ENCODE measurements at regions not wholly inside any gene's neighbourhood (a gene's known extent, or its start where the extent isn't known, plus 50 kb on each side); places are given as distances from the start of the nearest gene placed in this dataset.

DNA sequence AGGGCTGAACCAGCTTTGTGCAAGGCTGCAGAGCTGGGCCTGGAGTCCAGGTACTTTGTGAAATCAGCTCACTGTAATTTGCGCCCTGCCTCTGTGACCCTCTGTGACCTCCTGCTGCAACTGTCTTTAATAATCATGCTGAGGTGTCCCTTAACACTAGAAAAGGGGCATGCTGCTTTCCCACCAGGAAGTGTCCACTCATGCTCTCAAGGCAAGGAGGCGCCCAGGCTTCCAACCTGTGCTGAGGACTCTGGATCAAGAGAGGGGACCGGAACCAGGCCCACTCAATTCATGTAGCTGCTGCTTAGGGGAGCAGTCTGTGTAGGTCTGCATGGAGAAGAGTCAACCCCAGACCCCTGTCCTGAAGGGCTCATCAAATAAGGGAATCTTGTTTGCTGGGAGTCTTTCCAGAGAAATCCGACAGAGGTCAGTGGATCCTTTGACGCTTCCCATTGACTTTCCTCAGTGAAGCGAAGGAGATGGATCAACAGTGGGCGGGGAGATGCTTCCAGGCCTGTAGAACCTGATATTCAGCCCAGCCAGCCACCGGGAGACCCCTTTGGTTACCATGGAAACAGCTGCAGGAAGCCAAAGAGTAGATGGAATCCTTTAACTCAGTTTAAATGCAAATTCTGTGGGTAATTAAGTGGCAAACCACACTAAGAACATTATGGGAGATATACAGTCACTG, 945.9 kb downstream of the GRID1 start:
- Histone ChIP-seq H3K27me3 (no peaks in the 10 kb centered on the region), H3K4me2 (peak overlapping the region in 4 of 11 experiments; percentile 12 to 24 (median 17); a peak in 6 of 22 replicates), H3K27ac (no peak overlapping the region)

DNA sequence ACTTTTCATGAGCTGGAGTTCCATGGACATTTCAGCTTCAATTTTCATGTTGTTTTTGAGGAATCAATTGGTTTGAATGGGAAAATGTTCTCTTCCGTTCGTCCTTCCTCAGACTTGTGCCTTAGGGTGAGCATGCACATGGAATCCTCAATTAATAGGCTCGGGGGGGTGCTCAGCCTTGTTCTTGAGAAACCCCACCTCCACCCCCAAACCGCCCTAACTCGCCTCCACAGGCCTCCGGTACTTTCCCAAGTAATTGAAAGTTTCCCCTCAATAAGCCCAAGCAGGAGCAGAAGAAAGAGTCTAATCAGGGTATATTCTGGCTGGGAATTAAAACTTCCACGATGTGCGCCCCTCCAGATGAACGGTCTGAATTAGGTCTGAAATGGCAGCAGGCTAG, 945.2 kb downstream of the GRID1 start:
- H3K27ac ChIP-seq: no peak overlapping the region
- H3K4me1 ChIP-seq: peaks cover 0 to 8% (median 4%) of the 10 kb centered on the region in 10 experiments; a peak in 6 of 20 replicates
- H3K4me2 ChIP-seq: no peak overlapping the region; a peak in 2 of 22 replicates
- no peak overlapping the region for H3K9ac ChIP-seq
- H3K36me3 ChIP-seq: no peaks in the 10 kb centered on the region
- H3K27me3 ChIP-seq: no peaks in the 10 kb centered on the region
- no peak for TF ChIP-seq Cebpa-rat (IDR thresholded peaks at IDR 0.05)
- no peaks in the 10 kb centered on the region for H3K9me3 ChIP-seq (replicated peaks in 1 of 11)
- no peaks in the 10 kb centered on the region for H4K20me1 ChIP-seq
- H3K4me3 ChIP-seq: no peak overlapping the region

More for the DNA sequence above, 945.9 kb downstream of the GRID1 start:
- Histone ChIP-seq H3K4me1 (peaks cover 0 to 8% (median 4%) of the 10 kb centered on the region in 10 experiments; a peak in 6 of 20 replicates), H3K4me3 (no peak overlapping the region), H4K20me1 (no peaks in the 10 kb centered on the region), H3K36me3 (no peaks in the 10 kb centered on the region), H3K9me3 (replicated peaks in 1 of 11) (no peaks in the 10 kb centered on the region), H3K9ac (no peak overlapping the region)
- TF ChIP-seq Cebpa-rat (IDR thresholded peaks at IDR 0.05): no peak

DNA sequence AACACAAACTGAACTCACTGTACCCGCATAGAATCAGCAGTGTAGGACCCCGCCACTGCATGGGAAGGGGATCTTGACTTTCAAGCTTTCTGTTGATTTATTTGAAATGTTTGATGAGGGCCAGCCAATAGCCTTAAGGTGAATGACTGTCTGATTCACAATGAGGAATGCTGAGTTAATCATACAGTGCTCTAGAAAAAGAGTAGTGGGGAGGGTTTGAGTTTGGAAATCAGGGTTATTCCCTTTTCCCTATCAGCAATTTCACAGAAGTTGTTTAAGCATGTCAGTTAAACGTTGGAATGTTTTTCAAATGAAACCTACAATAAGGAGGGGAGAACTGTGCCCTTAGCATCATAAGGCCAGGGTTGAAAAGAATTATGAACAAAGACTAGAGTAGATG, 937.5 kb downstream of the GRID1 start:
- no peak overlapping the region for H3K4me3 ChIP-seq
- no peak overlapping the region for H3K27ac ChIP-seq
- no peaks in the 10 kb centered on the region for H3K27me3 ChIP-seq

DNA sequence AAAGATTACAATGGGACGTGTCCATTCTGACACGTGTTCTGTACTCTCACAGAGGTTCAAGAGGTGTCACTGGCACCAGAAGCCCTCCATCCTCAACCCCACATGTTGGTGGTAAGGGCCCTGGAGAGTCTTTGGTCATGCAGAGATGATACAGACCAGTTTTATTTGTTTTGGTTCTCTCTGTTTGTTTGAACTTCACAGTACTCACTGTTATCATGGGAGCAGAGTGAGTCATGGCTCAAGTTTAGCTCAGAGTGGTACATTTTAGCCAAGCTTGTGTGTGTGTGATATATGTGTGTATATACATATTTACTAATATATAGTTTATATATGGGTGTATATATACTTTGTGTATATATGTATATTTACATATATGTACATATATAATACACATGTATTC, 935.6 kb downstream of the GRID1 start:
- no peaks in the 10 kb centered on the region for H3K9me3 ChIP-seq (replicated peaks in 1 of 11)
- H3K9ac ChIP-seq: no peak overlapping the region
- no peaks in the 10 kb centered on the region for H4K20me1 ChIP-seq
- no peak overlapping the region for H3K27ac ChIP-seq
- H3K4me2 ChIP-seq: no peak overlapping the region
- no peaks in the 10 kb centered on the region for H3K36me3 ChIP-seq
- no peak overlapping the region for H3K4me3 ChIP-seq
- no peak for TF ChIP-seq Cebpa-rat (IDR thresholded peaks at IDR 0.05)
- H3K4me1 ChIP-seq: no peaks in the 10 kb centered on the region
- no peaks in the 10 kb centered on the region for H3K27me3 ChIP-seq

More for the DNA sequence above, 937.5 kb downstream of the GRID1 start:
- Histone ChIP-seq H4K20me1 (no peaks in the 10 kb centered on the region), H3K9ac (no peak overlapping the region), H3K36me3 (no peaks in the 10 kb centered on the region), H3K9me3 (replicated peaks in 1 of 11) (no peaks in the 10 kb centered on the region), H3K4me2 (no peak overlapping the region), H3K4me1 (no peaks in the 10 kb centered on the region)
- no peak for TF ChIP-seq Cebpa-rat (IDR thresholded peaks at IDR 0.05)

DNA sequence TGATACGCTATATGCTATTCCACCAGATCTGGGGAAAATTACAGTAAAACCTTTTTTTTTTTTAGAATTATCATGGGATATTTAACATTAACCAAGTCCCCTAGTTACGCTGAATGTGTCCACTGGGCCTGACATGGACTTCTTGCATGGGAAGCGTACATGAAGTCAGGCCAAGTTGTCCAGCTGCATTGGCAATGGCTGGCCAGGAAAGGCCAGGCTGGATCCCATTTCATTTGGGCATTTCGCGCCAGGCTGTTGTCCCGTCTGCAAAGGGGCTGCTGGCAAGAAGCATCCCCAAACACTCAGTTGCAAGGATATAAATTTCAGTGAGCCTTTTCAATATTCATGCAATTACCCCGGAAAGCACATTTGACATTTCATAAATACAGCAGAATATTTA, 933.3 kb downstream of the GRID1 start:
- H3K9me3 ChIP-seq (replicated peaks in 1 of 11): no peaks in the 10 kb centered on the region
- no peak overlapping the region for H3K27ac ChIP-seq
- no peaks in the 10 kb centered on the region for H3K4me1 ChIP-seq
- H3K36me3 ChIP-seq: no peaks in the 10 kb centered on the region
- no peaks in the 10 kb centered on the region for H3K27me3 ChIP-seq
- H3K4me2 ChIP-seq: no peak overlapping the region
- no peaks in the 10 kb centered on the region for H4K20me1 ChIP-seq
- TF ChIP-seq Cebpa-rat (IDR thresholded peaks at IDR 0.05): no peak
- H3K4me3 ChIP-seq: no peak overlapping the region
- H3K9ac ChIP-seq: no peak overlapping the region

DNA sequence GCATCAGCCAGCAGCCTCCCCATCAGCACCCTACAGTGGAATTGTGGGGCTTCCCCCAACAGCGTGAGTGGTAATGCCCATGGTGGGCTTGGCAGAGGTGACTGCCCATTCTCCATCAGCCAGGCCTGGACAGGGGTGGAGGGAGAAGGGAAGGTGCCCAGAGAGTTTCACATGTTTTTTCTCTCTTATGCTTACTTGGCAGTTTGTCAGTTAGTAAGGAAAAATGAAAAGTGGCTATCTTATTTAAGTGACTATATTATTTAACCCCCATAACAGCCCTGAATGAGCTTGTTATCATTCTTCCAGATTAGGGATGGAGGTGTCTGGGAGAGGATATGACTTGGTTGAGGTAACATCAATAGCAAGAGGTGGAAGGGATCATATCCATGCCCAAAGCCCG, 921.7 kb downstream of the GRID1 start:
- Histone ChIP-seq H3K9me3 (replicated peaks in 1 of 11) (no peaks in the 10 kb centered on the region), H4K20me1 (no peaks in the 10 kb centered on the region), H3K4me1 (peaks cover 0 to 30% (median 10%) of the 10 kb centered on the region in 10 experiments; a peak in 11 of 20 replicates), H3K27ac (0 out of 22 replicates have a peak overlapping the region, but pooled peaks of 1 of the 11 experiments have one; percentile 58), H3K9ac (no peak overlapping the region), H3K4me2 (no peak overlapping the region), H3K4me3 (no peak overlapping the region), H3K36me3 (no peaks in the 10 kb centered on the region), H3K27me3 (no peaks in the 10 kb centered on the region)
- no peak for TF ChIP-seq Cebpa-rat (IDR thresholded peaks at IDR 0.05)

DNA sequence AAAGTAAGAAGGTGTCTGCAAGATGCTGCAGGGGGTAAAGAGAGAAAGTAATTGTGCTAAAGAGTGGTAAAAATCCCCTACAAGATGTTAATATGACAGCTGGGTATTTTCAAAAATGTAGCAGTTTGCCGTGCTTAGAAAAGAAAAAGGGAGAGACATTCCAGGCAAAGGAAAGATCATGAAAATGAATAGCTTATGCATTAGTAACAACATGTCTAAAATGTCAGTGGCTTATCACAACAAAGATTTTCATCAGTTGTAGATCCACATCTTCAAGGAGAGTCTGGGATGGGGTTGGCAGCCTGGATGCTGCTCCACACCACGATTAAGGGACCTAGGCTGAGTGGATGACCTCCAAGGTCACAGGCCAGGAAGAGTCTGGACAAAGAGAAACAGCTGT, 920.9 kb downstream of the GRID1 start:
- Histone ChIP-seq H3K36me3 (no peaks in the 10 kb centered on the region), H3K9me3 (replicated peaks in 1 of 11) (no peaks in the 10 kb centered on the region), H3K9ac (no peak overlapping the region), H3K27ac (peak overlapping the region in 3 of 11 experiments; percentile 5 to 58 (median 35); a peak in 4 of 22 replicates), H3K4me1 (peaks cover 0 to 30% (median 10%) of the 10 kb centered on the region in 10 experiments; a peak in 11 of 20 replicates), H3K4me3 (no peak overlapping the region), H3K4me2 (peak overlapping the region in 1 of 11 experiments; percentile 59; a peak in 2 of 22 replicates), H4K20me1 (no peaks in the 10 kb centered on the region), H3K27me3 (no peaks in the 10 kb centered on the region)
- TF ChIP-seq Cebpa-rat (IDR thresholded peaks at IDR 0.05): no peak

DNA sequence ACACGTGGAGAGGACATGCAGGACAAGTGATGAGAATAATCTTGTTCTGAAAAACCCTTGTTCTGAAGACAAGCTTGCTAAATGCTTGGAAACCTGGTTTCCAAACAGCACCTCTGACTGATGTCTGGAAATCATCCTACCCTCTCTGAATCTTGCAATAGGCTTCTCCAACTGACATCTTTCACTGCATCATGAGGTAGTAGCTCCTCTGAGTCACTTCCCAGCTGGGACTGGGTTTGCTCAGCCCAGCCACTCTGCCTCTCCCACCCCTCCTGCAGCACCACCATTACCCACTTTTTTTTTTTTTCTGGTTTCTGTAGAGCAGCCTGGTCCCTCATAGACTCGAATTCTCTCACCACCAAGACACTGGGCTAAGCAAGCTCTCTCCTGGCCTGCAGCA, 919.8 kb downstream of the GRID1 start:
- peak overlapping the region in 6 of 11 experiments; percentile 26 to 59 (median 52); a peak in 11 of 22 replicates for H3K4me2 ChIP-seq
- H4K20me1 ChIP-seq: no peaks in the 10 kb centered on the region
- H3K27ac ChIP-seq: peak overlapping the region in 5 of 11 experiments; percentile 38 to 69 (median 47); a peak in 9 of 22 replicates
- H3K36me3 ChIP-seq: no peaks in the 10 kb centered on the region
- no peak overlapping the region for H3K4me3 ChIP-seq
- H3K27me3 ChIP-seq: no peaks in the 10 kb centered on the region
- TF ChIP-seq Cebpa-rat (IDR thresholded peaks at IDR 0.05): no peak
- no peaks in the 10 kb centered on the region for H3K9me3 ChIP-seq (replicated peaks in 1 of 11)
- peak overlapping the region in 1 of 11 experiments; percentile 33; a peak in 1 of 22 replicates for H3K9ac ChIP-seq
- peaks cover 0 to 30% (median 10%) of the 10 kb centered on the region in 10 experiments; a peak in 11 of 20 replicates for H3K4me1 ChIP-seq

DNA sequence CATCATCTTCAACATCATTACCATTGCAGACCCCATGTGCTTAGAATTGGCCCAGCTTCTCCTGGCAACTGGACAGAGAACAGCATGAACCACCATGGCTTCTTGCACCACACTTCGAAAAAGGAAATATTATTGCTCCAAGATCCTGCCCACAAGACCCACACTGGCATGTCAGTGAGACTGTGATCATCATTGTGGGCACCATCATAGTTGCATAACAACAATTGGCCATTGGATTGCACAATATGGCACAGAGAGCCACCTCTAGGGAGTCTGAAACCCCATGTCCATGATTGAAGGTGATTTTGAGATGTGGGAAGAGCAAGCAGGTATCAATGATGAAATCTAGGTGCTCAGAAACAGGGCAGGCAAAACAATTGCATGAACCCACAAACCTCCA, 918.9 kb downstream of the GRID1 start:
- Histone ChIP-seq H3K4me3 (no peak overlapping the region), H3K27ac (peak overlapping the region in 5 of 11 experiments; percentile 9 to 69 (median 47); a peak in 8 of 22 replicates), H3K36me3 (no peaks in the 10 kb centered on the region), H3K9ac (peak overlapping the region in 1 of 11 experiments; percentile 33; a peak in 1 of 22 replicates), H3K4me1 (peaks cover 0 to 30% (median 10%) of the 10 kb centered on the region in 10 experiments; a peak in 11 of 20 replicates), H3K27me3 (no peaks in the 10 kb centered on the region), H4K20me1 (no peaks in the 10 kb centered on the region), H3K4me2 (peak overlapping the region in 6 of 11 experiments; percentile 26 to 59 (median 52); a peak in 12 of 22 replicates), H3K9me3 (replicated peaks in 1 of 11) (no peaks in the 10 kb centered on the region)
- TF ChIP-seq Cebpa-rat (IDR thresholded peaks at IDR 0.05): peak in 8 of 11 experiments; percentile 62 to 86 (median 72); a peak in 14 of 22 replicates

All from BLaER1 treated with 17β-estradiol and CSF1 and Interleukin-3, amounts not matched to agents 10 nM and 100 nM (cell line).